Activated naive CD4-positive, alpha-beta T cell treated with Interleukin-2 at 50 U/mL for 16 hours (primary cell): ENCODE measurements at regions not wholly inside any gene's neighbourhood (a gene's known extent, or its start where the extent isn't known, plus 50 kb on each side); places are given as distances from the start of the nearest gene placed in this dataset.
"Not testable (repeated sequence)": the region's sequence is repeated elsewhere in the genome, so short reads cannot be mapped to it uniquely, and the experiment has no call there.

Experiments used
- DNase-seq: peaks from one replicate; pipeline ENCODE4 v3.0.0-alpha.2; 2020

- DNase-seq = no peak
Measured at GRCh38 chr15:56808160-56808559, 74.9 kb upstream of the ZNF280D start.

GRCh38 chr15:56806148-56806536 is 72.8 kb upstream of the ZNF280D start:
- no peak for DNase-seq

- peak; percentile 27 for DNase-seq
Measured at GRCh38 chr15:56805466-56806147, 72.3 kb upstream of the ZNF280D start.

- DNase-seq = no peak
Measured at GRCh38 chr15:56804938-56805337, 71.6 kb upstream of the ZNF280D start.

GRCh38 chr15:56804279-56804678 is 71.0 kb upstream of the ZNF280D start:
- DNase-seq = no peak

- no peak for DNase-seq
Measured at GRCh38 chr15:56802161-56802560, 68.9 kb upstream of the ZNF280D start.

GRCh38 chr15:56798639-56799038 is 65.3 kb upstream of the ZNF280D start:
- DNase-seq = peak; percentile 45

- no peak for DNase-seq
Measured at GRCh38 chr15:56797720-56798275, 64.5 kb upstream of the ZNF280D start.

- no peak for DNase-seq
Measured at GRCh38 chr15:56795502-56795901, 62.2 kb upstream of the ZNF280D start.

GRCh38 chr15:56794553-56795329 is 61.4 kb upstream of the ZNF280D start:
- no peak for DNase-seq

- DNase-seq = no peak
Measured at GRCh38 chr15:56794165-56794552, 60.9 kb upstream of the ZNF280D start.

- no peak for DNase-seq
Measured at GRCh38 chr15:56792211-56792610, 58.9 kb upstream of the ZNF280D start.

- not testable (repeated sequence) for DNase-seq
Measured at GRCh38 chr15:56791521-56791920, 58.2 kb upstream of the ZNF280D start.

- no peak for DNase-seq
Measured at GRCh38 chr15:56788359-56788758, 55.0 kb upstream of the ZNF280D start.

GRCh38 chr15:56786966-56787365 is 53.7 kb upstream of the ZNF280D start:
- no peak for DNase-seq

GRCh38 chr15:56783857-56784661 is 50.8 kb upstream of the ZNF280D start:
- no peak for DNase-seq

GRCh38 chr15:56783156-56783856 is 50.0 kb upstream of the ZNF280D start:
- no peak for DNase-seq
